GM18873 (cell line): ENCODE measurements at regions not wholly inside any gene's neighbourhood (a gene's known extent, or its start where the extent isn't known, plus 50 kb on each side); places are given as distances from the start of the nearest gene placed in this dataset.

ENCODE experiments used
- ATAC-seq: cut with Tn5 transposase; IDR thresholded peaks from one replicate; pipeline ENCODE4 v1.9.1; 2021; ENCODE audit warnings: mild to moderate bottlenecking, moderate library complexity, moderate number of reproducible peaks; ENCODE audit not compliant: unreplicated experiment, low FRiP score

DNA sequence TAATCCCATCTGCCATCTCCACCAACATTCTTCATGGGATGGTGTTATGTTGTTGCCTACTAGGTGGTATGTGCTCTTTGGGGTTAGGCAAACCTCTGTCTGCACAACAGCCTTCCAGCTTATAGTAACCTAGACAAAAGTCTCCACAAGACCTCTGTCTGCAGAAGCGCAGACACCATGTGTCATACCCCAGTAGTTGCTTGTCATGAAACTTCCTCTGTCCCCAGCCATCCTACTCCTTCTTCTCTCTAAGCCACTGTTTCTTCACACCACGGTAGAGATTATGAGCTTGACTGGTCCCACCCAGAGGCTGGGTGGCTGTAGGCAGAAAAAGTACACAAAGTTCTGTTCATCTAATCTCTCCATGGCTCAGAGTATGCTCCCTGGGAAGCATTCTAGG, 100.3 kb downstream of the MAF start:
- no peak for ATAC-seq

- no peak for ATAC-seq
Measured at GRCh38 chr16:79498928-79499327, 101.6 kb downstream of the MAF start.

DNA sequence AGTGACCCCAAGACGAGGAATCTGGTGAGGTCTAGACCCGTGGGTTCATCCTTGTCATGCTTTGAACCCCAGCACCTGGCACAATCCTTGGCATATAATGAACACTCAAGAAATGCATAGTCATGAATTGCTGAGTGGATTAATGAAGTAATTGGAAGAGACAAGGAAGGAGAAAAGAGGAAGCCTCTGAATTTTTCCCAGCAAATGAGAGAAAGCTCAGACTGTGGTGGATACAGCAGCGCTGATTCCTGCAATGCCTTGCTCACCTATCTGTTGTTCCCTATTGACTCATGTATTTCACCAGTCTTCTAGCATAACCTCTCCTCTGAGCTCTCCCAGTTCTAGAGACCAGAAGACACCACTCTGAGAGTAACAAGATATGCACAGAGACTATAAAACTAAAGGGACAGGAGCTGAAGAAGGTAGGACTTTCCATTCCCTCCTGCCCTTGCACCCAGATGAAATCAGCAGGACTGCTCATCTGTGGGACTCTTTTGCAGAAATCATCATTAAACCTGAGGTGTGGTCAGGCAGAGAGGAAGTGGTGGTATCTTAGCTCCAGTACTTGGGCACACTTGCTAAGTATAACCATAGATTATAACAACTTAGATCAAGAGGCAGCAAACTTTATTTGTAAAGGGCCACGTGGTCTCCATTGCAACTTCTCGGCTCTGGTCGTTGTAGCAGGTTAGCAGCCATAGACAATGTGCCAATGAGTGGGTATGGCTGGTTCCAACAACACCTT, 102.8 kb downstream of the MAF start:
- no peak for ATAC-seq

GRCh38 chr16:79493911-79494310, 106.6 kb downstream of the MAF start:
- no peak for ATAC-seq

DNA sequence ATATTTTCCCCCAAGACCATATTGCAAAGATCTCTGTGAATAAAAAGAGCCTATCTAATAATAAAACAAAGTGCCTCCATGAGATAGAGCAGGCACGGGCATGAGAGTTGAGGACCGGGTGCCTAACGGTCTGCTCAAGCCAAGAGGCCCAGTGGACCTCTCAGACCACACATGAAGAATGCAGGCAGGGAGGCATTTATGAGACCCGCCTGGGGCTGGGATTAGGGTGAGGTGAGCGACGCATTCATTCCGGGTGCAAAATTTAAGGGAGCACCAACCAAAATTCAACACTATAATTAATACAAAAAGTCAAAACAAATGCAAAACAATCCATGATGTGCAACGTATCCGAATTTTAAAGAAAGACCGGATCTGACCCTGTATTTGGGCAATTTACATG, 108.5 kb downstream of the MAF start:
- ATAC-seq: no peak

- no peak for ATAC-seq
Measured at GRCh38 chr16:79485020-79485419, 115.5 kb downstream of the MAF start.

- ATAC-seq: no peak
Measured at GRCh38 chr16:79484237-79484636, 116.3 kb downstream of the MAF start.

- ATAC-seq: no peak
Measured at GRCh38 chr16:79483336-79483735, 117.2 kb downstream of the MAF start.

- ATAC-seq: no peak
Measured at GRCh38 chr16:79482011-79482410, 118.5 kb downstream of the MAF start.

- ATAC-seq: no peak
Measured at GRCh38 chr16:79480929-79481328, 119.6 kb downstream of the MAF start.

DNA sequence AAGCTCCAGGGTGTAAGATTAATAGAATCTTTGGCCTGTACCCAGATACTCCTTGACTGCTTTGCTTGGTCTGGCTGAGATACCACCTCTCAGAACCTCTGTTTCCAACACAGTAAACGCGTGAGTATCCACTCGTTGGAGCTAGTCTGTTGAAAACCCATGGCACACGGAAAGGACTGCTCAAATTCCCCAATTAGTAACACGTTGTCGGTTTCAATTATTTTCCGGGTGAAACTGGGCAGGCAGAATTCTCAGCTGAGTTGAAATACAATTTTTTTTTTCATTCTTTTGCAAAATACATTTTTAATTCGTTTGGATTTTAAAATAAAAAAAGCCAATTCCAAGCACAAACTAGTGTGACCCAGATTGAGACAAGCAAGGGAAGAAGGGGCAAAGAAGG, 120.5 kb downstream of the MAF start:
- no peak for ATAC-seq

DNA sequence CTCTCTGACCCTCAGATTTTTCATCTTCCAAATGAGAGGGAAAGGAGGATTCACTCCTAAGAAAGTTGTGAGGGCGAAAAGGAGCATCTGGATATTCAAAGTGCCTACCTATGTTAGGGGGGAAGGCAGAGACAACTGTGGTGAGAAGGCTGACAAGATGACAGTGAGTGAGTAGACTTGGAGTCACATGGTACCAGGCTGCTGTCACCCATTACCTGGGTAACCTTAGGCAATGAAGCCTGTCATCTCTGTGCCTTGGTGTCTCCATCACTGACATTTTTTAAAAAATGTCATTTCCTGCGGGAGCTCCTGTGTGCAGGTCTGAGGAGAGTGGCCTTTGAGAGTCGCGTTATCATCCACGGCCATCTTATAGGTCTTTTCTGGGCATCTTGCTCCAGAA, 124.0 kb downstream of the MAF start:
- no peak for ATAC-seq

GRCh38 chr16:79475841-79476240, 124.7 kb downstream of the MAF start:
- ATAC-seq: no peak

DNA sequence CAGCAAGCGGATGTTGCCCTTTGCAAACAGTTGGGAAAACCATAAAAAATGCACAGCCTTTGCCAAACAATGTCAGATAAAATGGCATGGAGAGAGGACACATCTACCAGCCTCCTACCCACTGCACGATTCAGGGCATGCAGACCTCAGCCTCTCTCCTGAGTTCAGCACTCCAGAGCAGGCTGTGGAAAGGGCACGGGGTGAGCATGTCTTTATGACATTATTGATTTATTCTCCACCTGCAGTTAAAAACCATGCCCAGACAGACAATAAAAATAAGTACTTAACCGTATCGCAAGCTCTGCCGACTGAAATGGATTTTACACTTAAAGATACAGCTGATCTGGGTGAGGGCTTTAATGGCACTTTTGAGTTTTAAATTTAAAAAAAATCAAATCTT, 127.1 kb downstream of the MAF start:
- ATAC-seq: no peak

DNA sequence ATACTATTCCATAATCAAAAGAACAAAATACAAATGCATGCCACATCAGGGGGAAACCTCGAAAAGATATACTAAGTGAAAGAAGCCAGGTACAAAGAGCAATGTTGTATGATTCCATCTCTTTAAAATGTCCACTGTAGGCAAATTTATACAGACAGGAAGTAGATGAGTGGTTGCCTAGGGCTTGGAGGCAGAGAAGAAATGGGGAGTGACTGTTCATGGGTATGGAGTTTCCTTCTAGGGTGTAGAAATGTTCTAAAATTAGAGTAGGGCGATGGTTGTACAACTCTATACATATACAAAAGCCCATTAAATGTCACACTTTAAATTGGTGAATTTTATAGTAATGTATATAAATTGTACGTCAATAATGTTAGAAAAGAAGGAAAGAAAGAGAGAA, 128.1 kb downstream of the MAF start:
- no peak for ATAC-seq

DNA sequence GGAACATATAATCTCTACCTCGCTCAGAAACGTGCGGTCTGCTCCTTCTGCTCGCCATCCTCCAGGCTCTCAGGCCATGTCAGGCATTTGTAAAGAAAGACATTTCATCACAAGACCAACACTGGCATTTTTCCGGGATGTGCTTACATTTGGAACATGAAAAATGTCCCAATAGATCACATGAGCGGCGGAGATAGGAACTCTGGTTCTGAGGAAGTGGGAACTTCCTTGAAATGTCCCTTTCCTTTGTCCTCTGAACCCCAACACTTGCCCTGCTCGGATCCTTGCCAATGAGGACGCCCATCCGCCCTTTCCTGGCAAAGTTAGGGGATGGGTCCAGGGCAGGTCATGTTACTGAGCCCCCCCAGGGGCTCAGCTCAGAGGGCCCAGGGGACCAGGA, 130.5 kb downstream of the MAF start:
- ATAC-seq: no peak

GRCh38 chr16:79468631-79469030, 131.9 kb downstream of the MAF start:
- ATAC-seq: no peak

DNA sequence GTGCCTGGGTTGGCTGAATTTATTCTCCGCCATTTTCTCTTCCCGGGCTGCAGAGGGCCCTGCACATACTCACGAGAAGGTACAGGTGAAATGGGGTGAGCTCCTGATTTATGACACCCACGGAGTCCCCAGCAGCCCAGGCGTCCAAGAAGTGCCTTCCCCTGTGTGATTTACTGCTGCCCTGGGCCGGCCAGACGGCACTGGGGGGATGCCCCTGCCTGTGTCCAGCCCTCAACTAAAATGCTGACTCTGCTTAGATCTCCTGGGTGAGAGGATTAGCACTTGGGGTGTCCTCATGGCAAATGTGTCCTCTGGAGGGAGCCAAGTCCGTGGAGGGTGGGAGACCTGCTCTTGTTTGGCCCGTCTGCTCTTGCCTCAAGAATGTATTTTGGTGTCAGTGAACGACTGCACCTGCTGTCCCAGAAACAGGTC, 132.4 kb downstream of the MAF start:
- ATAC-seq: no peak

DNA sequence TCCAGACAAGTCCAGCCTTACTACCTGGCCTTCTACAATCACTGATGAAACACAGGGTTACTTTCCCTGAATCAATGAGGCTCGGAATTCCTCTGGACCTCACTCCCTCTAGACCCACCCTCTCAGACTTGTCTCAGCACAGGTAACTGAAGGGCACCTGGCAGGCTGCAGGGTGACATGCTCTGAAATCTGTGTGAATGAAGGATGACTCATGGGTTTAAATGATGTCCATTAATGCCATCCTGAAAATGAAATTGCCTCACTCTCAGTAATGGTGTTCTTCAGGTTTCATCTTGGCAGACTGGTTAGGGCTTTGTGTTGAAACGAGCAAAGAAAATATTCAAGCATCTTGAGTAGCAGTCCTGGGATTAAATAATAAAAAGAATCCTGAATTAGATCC, 134.4 kb downstream of the MAF start:
- ATAC-seq: no peak

DNA sequence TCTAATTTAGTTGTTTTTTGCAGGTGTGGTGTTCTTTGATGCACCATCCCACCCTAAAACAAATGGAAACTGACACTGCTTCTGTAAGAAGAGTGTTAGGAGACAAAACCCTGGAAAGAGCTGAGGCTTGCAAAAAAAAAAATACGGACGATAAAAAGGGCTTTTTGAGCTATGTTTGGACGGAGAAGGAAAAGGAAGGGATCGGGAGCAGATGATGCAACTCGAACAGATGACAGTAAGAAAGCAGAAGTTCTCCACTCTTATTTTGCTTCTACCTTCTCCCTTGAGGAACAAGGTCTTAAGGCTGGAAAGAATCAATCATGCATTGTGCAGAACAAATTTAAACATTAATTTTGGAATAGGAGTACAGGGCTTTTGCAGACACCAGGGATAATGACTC, 136.7 kb downstream of the MAF start:
- ATAC-seq: no peak

DNA sequence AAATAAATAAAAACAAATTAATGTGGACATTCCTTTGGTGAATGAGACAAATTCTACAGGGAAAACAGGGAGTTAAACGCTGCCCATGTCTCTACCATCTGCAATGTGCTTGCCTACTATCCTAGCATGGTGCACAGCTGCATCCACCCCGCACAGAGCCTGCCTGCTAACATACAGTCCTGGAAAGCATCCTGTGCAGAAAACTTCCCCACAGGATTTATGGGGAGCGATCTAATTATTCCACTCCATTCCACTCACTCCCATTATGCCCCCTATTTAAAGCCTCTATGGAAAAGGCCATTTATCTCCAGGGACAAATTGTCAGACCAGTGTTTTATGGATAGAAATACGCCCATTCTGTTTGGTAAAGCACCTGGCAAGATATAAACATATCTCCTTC, 144.5 kb downstream of the MAF start:
- no peak for ATAC-seq

- ATAC-seq: no peak
Measured at GRCh38 chr16:79452671-79453070, 147.9 kb downstream of the MAF start.
